AG09309 (cell line): ENCODE measurements at regions not wholly inside any gene's neighbourhood (a gene's known extent, or its start where the extent isn't known, plus 50 kb on each side); places are given as distances from the start of the nearest gene placed in this dataset.

ENCODE experiments used
- DNase-seq: peaks from one replicate; pipeline ENCODE4 v3.0.0-alpha.2; 2010; ENCODE audit warnings: low read depth
- H3K4me3 ChIP-seq: 2 replicates; pipeline ENCODE4 v1.5.1; 2011; ENCODE audit warnings: mild to moderate bottlenecking, low read depth, low read length, moderate library complexity; ENCODE audit not compliant: control insufficient read depth
- CTCF ChIP-seq: IDR thresholded peaks from 2 replicates; pipeline ENCODE4 v1.5.1; 2011; ENCODE audit warnings: mild to moderate bottlenecking, low read depth, low read length, inconsistent platforms; ENCODE audit not compliant: insufficient read depth, control insufficient read depth; ENCODE audit errors: missing control alignments

- H3K4me3 ChIP-seq = no peak overlapping the region
- TF ChIP-seq CTCF = no peak
- DNase-seq = no peak
Measured at GRCh38 chr12:25781232-25781631, 177.2 kb upstream of the RASSF8 start.

GRCh38 chr12:25783566-25783965, 174.9 kb upstream of the RASSF8 start:
- DNase-seq = no peak
- no peak overlapping the region for H3K4me3 ChIP-seq
- no peak for TF ChIP-seq CTCF

GRCh38 chr12:25784669-25785068, 173.8 kb upstream of the RASSF8 start:
- no peak overlapping the region for H3K4me3 ChIP-seq
- no peak for DNase-seq
- no peak for TF ChIP-seq CTCF

GRCh38 chr12:25785134-25785533, 173.3 kb upstream of the RASSF8 start:
- no peak for TF ChIP-seq CTCF
- no peak overlapping the region for H3K4me3 ChIP-seq
- DNase-seq = no peak

GRCh38 chr12:25787701-25788100, 170.8 kb upstream of the RASSF8 start:
- no peak for TF ChIP-seq CTCF
- H3K4me3 ChIP-seq = no peak overlapping the region
- no peak for DNase-seq

GRCh38 chr12:25788707-25789442, 169.6 kb upstream of the RASSF8 start:
- no peak overlapping the region for H3K4me3 ChIP-seq
- DNase-seq = no peak
- no peak for TF ChIP-seq CTCF
